ENCODE measurements at regions not wholly inside any gene's neighbourhood (a gene's known extent, or its start where the extent isn't known, plus 50 kb on each side); places are given as distances from the start of the nearest gene placed in this dataset.

- Mint-ChIP-seq H3K36me3 (no peaks in the 10 kb centered on the region), H3K27ac (no peak overlapping the region), H3K4me3 (peak overlapping the region; percentile 11), H3K9me3 (peaks cover 4% of the 10 kb centered on the region), H3K4me1 (peaks cover 5% of the 10 kb centered on the region), H3K27me3 (peaks cover 23% of the 10 kb centered on the region)
- DNase-seq (ENCODE audit: low spot score in 2 of 2) (peak; percentile 46 to 62), ATAC-seq (ENCODE audit: low read depth) (peak; percentile 54)
Measured at GRCh38 chr10:104580774-104581675, 60.1 kb upstream of the SORCS3 start.

DNA sequence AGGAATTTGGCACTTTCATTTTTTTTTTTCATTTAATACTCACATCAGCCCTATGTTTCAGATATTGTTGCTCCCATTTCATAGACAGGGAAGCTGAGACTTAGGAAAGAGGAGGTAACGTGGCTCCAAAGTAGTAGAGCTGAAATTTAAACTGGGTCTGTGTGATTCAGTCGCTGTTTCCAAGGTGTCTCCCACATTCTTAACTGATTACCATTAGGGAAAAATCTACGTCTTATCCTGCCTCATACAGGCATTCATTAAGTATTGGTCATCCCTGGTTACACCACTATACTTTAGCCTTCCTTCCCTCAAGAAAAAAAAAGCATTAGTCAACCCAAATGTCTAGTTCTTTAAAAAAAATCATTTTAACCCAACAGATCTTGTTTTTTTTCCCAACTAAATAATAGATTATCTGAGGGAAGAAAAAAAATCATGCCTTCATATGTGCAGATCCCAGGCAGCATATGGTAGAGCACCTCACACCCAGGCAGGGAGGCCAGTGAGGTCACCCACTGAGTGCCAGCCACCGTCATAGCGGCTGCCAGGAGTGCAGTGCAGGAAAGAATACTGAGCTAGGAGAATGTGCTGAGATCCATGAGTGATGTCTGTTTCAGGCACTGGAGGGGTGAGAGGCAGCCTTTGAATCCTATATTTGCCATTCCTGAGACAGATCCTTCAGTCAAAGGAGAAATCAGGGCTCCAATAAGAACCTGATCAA is 59.0 kb upstream of the SORCS3 start:
- DNase-seq (ENCODE audit: low spot score in 2 of 2) (no peak), ATAC-seq (ENCODE audit: low read depth) (no peak)
- Mint-ChIP-seq H3K27me3 (peaks cover 19% of the 10 kb centered on the region), H3K27ac (no peak overlapping the region), H3K4me1 (peaks cover 5% of the 10 kb centered on the region), H3K36me3 (no peaks in the 10 kb centered on the region), H3K9me3 (peaks cover 4% of the 10 kb centered on the region), H3K4me3 (no peak overlapping the region)

DNA sequence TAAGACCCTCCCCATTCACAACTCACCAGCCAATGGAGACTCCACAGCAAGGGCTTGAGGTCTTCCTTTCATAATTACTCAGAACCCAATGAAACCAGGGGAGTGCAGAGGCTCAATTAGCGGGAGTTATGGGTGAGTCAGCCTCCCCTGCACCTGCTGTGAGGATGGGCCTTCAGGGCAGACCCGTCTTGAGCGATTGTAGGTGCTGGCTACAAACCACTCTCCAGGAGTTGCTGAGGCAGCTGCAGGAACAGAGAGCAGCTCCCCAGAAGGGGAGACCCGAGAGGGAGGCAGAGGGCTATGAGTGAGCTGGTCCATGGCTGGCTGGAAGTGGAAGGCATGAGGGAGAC is 58.5 kb upstream of the SORCS3 start:
- Mint-ChIP-seq H3K27me3 (peaks cover 17% of the 10 kb centered on the region), H3K9me3 (peaks cover 4% of the 10 kb centered on the region)

GRCh38 chr10:104582966-104583365 is 58.1 kb upstream of the SORCS3 start:
- Mint-ChIP-seq H3K27ac (no peak overlapping the region), H3K4me3 (no peak overlapping the region), H3K36me3 (no peaks in the 10 kb centered on the region), H3K4me1 (peaks cover 5% of the 10 kb centered on the region), H3K27me3 (peaks cover 17% of the 10 kb centered on the region), H3K9me3 (peaks cover 4% of the 10 kb centered on the region)
- ATAC-seq (ENCODE audit: low read depth) (no peak), DNase-seq (ENCODE audit: low spot score in 2 of 2) (no peak)

More for the DNA sequence above, 58.5 kb upstream of the SORCS3 start:
- no peak overlapping the region for H3K27ac Mint-ChIP-seq
- no peaks in the 10 kb centered on the region for H3K36me3 Mint-ChIP-seq
- DNase-seq (ENCODE audit: low spot score in 2 of 2), result no peak
- no peak overlapping the region for H3K4me3 Mint-ChIP-seq
- peaks cover 5% of the 10 kb centered on the region for H3K4me1 Mint-ChIP-seq
- no peak for ATAC-seq (ENCODE audit: low read depth)

GRCh38 chr10:104584541-104584940 is 56.5 kb upstream of the SORCS3 start:
- DNase-seq (ENCODE audit: low spot score in 2 of 2) (no peak), ATAC-seq (ENCODE audit: low read depth) (no peak)
- peaks cover 4% of the 10 kb centered on the region for H3K9me3 Mint-ChIP-seq
- H3K4me1 Mint-ChIP-seq, result peaks cover 5% of the 10 kb centered on the region
- no peak overlapping the region for H3K27ac Mint-ChIP-seq
- no peaks in the 10 kb centered on the region for H3K36me3 Mint-ChIP-seq
- H3K4me3 Mint-ChIP-seq, result no peak overlapping the region
- H3K27me3 Mint-ChIP-seq, result peaks cover 15% of the 10 kb centered on the region

DNA sequence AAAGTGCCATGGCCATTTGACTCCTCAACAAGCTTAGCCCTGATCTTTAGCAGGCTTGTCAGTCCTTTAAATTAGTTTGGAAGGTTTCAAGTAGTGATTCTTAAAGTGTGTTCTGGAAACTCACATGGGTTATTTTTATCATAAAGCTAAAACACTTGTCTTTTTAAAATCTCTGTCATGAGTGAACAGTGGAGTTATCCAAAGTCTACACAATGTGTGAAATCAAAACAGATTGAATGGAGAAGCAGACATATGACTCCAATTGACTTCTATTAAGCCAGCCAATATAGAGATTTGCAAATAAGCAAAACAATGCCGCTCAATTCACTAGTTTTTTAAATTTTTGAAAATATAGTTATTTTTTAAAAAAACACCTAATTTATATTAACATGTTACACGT is 53.3 kb upstream of the SORCS3 start:
- H3K4me3 Mint-ChIP-seq, result no peak overlapping the region
- DNase-seq (ENCODE audit: low spot score in 2 of 2), result no peak
- no peak for ATAC-seq (ENCODE audit: low read depth)
- H3K4me1 Mint-ChIP-seq, result no peaks in the 10 kb centered on the region
- no peak overlapping the region for H3K27ac Mint-ChIP-seq
- H3K27me3 Mint-ChIP-seq, result peaks cover 9% of the 10 kb centered on the region
- no peaks in the 10 kb centered on the region for H3K36me3 Mint-ChIP-seq
- H3K9me3 Mint-ChIP-seq, result peaks cover 4% of the 10 kb centered on the region

GRCh38 chr10:104589431-104589830 is 51.7 kb upstream of the SORCS3 start:
- H3K4me3 Mint-ChIP-seq, result no peak overlapping the region

DNA sequence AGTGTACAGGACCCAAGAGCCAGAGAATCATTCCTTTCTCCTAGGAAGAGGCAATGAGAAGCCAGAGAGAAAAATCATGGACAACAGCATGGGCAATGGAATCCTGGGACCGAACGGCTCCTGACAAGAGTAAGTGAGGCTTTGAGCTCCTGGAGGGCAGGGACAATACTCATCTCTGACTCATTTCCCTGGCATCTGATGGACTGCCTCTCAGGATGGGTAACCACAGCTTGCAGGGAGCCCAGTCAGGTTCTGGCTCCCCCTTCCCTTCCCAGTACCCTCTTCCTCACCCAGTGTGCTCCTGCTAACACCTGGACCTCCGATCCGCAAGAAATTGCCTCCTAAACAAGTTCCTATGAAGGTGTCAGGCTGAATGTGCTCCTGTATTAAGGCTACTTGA is 51.2 kb upstream of the SORCS3 start:
- Mint-ChIP-seq H3K36me3 (no peaks in the 10 kb centered on the region), H3K27ac (no peak overlapping the region), H3K27me3 (peaks cover 6% of the 10 kb centered on the region), H3K4me1 (no peaks in the 10 kb centered on the region), H3K4me3 (no peak overlapping the region), H3K9me3 (no peaks in the 10 kb centered on the region)
- DNase-seq (ENCODE audit: low spot score in 2 of 2) (no peak), ATAC-seq (ENCODE audit: low read depth) (no peak)

More at GRCh38 chr10:104589431-104589830, 51.7 kb upstream of the SORCS3 start:
- Mint-ChIP-seq H3K27ac (no peak overlapping the region), H3K9me3 (no peaks in the 10 kb centered on the region), H3K36me3 (no peaks in the 10 kb centered on the region), H3K4me1 (no peaks in the 10 kb centered on the region), H3K27me3 (peaks cover 4% of the 10 kb centered on the region)
- no peak for ATAC-seq (ENCODE audit: low read depth)
- no peak for DNase-seq (ENCODE audit: low spot score in 2 of 2)

Measured in memory B cell (primary cell).